HG02943 (cell line): ENCODE measurements at regions not wholly inside any gene's neighbourhood (a gene's known extent, or its start where the extent isn't known, plus 50 kb on each side); places are given as distances from the start of the nearest gene placed in this dataset.

Experiments used
- ATAC-seq: cut with Tn5 transposase; IDR thresholded peaks from one replicate; pipeline ENCODE4 v1.9.1; 2021; ENCODE audit warnings: mild to moderate bottlenecking, low read depth, moderate library complexity; ENCODE audit not compliant: unreplicated experiment

- ATAC-seq: no peak
These were observed 1345.0 kb upstream of the SLC10A2 start for GRCh38 chr13:104411141-104411765.

DNA sequence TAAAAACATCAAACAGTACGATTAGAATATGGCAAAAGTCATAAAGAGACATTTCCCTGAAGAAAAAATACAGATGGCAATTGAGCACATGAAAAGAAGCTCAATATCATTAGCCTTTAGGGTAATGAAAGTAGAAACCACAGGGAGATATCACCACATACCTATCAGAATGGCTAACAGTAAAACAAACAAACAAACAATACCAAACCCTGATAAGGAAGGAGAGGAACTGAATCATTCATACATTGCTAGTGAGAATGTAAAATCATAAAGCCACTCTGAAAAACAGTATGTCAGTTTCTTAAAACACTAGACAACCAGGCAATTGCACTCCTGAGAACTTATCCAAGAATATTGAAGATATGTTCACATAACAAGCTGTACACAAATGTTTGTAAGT lies 1342.5 kb upstream of the SLC10A2 start:
- ATAC-seq: no peak

GRCh38 chr13:104404325-104404724 lies 1338.1 kb upstream of the SLC10A2 start:
- no peak for ATAC-seq

DNA sequence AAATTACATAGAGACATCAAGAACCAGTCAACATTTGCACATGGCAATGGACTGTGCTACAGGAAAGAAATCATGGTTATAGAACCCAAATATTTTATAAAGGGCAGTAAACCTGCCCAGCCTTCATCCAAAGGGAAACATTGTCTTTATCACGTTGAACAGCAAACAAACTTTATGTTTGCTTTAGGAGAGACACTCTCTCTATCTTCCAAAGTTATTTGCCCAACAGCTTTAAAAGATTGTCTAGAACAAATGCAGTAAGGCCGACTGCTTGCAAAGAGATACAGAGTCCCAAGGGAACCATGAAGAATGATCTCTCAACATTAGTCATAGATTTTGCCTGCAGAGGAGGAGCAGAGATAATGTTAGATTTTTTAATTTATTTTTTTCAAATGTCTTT lies 1323.5 kb upstream of the SLC10A2 start:
- no peak for ATAC-seq

DNA sequence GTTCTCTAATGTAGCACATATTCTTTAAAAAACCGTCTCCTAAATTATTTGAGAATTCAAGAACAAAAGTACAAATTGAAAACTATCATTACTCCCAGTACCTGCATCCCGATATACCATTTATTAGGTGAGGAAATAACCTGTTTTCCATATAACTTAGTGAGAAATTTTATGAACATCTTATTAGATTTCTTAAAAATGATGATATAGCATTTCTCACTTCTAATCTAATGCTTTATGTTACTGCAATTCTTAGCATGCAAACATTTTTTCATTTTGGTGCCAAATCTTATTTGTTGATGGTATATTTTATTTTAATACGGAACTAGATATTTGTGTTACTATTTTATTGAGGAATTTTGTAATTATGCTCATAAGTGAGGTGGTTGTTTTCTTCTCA lies 1321.3 kb upstream of the SLC10A2 start:
- no peak for ATAC-seq

DNA sequence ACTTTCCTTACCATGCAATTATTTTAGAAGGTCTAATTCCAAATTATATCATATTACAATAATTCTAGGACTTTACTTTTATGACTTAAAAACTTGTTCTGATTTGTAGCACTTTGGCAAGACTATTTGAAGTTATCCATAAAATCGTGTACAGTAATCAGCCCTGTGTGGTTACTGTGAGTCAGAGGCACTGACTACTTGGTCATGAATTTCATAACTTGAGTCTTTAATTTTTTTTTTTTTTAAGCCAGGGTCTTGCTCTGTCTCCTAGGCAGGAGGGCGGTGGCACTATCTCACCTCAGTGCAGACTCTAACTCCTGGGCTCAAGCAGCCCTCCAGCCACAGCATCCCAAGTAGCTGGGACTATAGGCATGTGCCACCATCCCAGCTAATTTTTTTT lies 1319.2 kb upstream of the SLC10A2 start:
- no peak for ATAC-seq

DNA sequence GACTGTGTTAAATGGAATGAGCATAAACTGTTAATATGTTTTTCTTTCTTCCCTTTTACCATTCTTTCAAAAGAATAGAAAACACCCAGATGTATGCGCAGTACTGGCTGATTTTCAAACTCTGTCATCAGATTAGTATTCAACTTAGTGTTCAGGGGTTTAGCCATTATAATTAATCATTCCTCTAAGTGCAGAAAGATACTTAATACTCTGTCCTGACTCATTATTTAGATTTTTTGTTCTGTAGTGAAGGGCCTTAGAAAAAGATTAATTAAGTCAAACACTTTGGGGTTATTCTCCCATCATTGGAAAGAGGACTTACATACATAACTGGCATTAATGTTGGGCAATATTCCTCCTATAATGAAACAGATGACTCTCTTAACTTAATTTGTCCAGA lies 1316.7 kb upstream of the SLC10A2 start:
- ATAC-seq: no peak

DNA sequence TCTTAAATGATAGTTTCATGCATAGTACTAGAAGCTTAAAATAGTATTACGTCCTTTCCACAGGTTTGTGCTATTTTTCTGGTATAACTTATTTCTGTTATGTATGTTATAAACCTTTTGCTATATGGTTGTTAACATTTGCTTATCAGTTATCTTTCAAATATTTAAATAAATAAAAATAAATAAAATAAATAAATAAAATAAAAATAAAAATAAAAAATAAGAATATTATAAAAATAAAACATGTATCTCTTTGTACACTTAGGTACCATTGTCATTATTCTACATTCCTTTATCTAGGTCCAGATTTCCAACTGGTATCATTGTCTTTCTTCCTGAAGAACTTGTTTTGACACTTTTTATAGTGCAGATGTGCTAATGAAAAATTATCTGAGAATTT lies 1310.4 kb upstream of the SLC10A2 start:
- ATAC-seq: no peak

- ATAC-seq: no peak
These were observed 1309.4 kb upstream of the SLC10A2 start for GRCh38 chr13:104375614-104376013.

DNA sequence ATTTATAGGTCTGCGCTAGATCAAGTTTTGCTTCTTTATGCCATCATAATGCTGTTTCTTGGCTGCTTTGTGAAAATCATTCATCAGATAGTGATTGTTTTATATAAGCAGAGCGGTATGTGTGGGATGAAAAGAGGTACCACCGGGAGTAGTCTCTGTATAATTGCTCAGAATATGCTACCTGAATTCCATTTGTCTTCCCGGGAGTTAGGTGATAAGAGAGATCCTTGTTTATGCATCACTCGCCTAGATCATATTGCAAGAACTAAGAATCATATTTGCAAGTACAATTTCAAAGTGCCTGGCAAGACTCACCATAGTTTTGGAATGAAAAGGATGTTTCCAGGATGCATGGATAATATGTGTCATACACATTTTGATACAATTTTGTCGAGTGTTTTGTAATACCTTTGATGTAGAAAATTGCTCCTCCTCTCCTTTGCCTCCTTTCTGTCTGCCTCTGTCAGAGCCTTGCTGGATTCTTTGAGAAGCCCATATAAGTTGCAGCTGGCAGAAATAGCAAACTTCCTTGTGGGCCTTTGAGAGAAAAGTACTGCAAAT lies 1306.0 kb upstream of the SLC10A2 start:
- ATAC-seq: no peak

DNA sequence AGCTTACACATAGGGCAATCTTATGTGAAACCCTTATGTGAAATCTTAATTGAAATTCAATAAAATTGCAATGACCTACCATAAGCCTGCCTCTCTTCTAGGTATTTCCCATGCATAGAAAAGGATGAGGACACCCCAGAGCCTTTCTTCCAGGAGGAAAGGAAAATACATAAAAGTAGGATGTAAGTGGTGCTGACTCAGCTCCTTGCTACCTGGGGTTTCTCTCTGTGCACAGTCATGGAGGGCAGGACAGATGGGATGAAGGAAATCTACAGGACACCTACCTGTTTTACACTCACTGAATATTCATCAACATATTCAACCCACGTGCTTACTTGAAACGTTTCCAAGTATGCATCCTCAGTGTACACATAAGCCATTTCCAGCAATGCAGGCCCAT lies 1299.2 kb upstream of the SLC10A2 start:
- ATAC-seq: no peak

- no peak for ATAC-seq
These were observed 1291.6 kb upstream of the SLC10A2 start for GRCh38 chr13:104357672-104358354.

DNA sequence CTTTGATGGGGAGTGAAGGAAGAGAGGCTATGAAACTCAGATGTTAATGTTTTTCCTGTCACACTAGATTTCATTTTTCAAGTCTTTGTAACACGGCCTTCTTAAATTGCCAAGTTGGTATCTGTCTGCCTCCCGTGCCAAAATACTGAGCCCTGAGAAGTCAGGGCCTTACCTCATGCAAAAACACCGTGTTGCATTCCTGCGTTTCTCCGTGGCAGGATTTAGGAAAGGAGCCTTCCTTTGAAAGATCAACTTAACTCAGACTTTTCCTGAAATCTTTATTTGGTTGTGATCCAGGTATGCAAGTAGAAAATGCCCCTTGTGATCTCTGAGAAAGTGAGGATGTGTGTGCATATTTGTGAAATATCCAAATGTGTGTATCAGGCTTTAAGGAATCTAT lies 1291.0 kb upstream of the SLC10A2 start:
- ATAC-seq: no peak

DNA sequence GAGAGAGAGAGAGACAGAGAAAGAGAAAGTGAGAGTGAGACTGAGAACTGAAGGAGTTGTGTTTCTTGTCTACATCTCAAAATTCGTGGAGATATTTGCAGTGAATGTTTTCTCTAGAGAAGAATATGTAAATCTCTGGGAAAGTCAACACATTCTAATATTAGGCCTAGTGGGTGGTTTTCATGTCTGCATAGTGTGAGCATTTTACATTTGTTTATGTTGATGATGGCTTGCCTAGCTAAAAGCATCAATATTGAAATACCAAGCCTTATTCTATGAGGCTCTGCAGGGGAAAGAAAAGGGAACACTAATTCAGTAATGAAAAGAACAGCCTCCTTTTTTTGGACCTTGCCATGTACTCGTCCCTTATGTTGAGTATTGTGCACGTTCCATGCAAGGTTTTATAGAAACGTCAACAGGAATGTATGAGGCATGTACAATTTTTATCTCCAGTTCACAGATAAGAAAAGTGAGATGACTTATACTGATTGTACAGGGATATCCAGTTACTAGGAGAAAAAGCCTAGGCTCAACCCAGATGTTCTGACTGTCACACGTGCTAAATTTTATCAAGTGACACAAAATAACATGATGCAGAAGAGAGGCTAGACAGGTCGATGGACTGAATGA lies 1288.9 kb upstream of the SLC10A2 start:
- no peak for ATAC-seq

- ATAC-seq: no peak
These were observed 1261.0 kb upstream of the SLC10A2 start for GRCh38 chr13:104327211-104327610.

- ATAC-seq: no peak
These were observed 1260.3 kb upstream of the SLC10A2 start for GRCh38 chr13:104326523-104326922.

DNA sequence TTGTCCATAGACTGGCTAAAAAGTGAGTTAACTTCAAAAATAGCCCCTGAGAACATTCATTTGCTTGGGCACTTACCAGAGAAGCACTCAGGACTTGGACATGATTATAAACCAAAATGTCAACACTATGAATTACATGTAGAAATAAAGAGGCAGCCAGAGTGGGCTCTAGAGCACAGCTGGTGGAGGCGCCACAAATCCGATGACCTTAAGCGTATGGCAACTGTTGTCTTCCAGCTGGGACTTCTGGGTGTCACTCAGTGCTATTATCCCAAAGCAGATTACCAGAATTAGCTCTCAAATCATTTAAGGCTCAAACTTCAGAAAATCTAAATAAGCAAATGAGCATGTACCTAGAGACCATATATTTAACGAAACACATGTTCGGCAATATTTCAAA lies 1255.5 kb upstream of the SLC10A2 start:
- ATAC-seq: no peak

GRCh38 chr13:104320446-104320845 lies 1254.2 kb upstream of the SLC10A2 start:
- ATAC-seq: no peak

GRCh38 chr13:104318121-104318520 lies 1251.9 kb upstream of the SLC10A2 start:
- no peak for ATAC-seq

- ATAC-seq: no peak
These were observed 1249.4 kb upstream of the SLC10A2 start for GRCh38 chr13:104315606-104316005.

GRCh38 chr13:104314926-104315535 lies 1248.8 kb upstream of the SLC10A2 start:
- ATAC-seq: no peak
